ENCODE measurements at regions not wholly inside any gene's neighbourhood (a gene's known extent, or its start where the extent isn't known, plus 50 kb on each side); places are given as distances from the start of the nearest gene placed in this dataset.

- DNase-seq (ENCODE audit: low read depth in 1 of 2, low spot score in 2 of 2) (no peak), FAIRE-seq (no peak)
- H3K23ac ChIP-seq (ENCODE audit: insufficient read length), result no peak overlapping the region
- no peak overlapping the region for H3K18ac ChIP-seq (ENCODE audit: extremely low read depth, low read length)
- no peak overlapping the region for H4K5ac ChIP-seq (ENCODE audit: insufficient read length, low read depth, low read length)
- no peak overlapping the region for H2BK20ac ChIP-seq (ENCODE audit: low read length)
- H2AFZ ChIP-seq (ENCODE audit: low read length), result no peak overlapping the region
- H2BK12ac ChIP-seq (ENCODE audit: low read depth, low read length), result no peak overlapping the region
- no peak overlapping the region for H2BK120ac ChIP-seq (replicated peaks; ENCODE audit: low read depth, low read length)
- H4K8ac ChIP-seq (ENCODE audit: extremely low read depth, insufficient read depth, low read length), result no peak overlapping the region
- POLR2A ChIA-PET (ENCODE audit: partially characterized antibody), result no interaction called here
- no peak overlapping the region for H3K4ac ChIP-seq (replicated peaks; ENCODE audit: insufficient read length, low read depth, low read length)
- no peak overlapping the region for H3K4me3 ChIP-seq (ENCODE audit: extremely low read depth in 1 of 4, insufficient read depth in 2 of 4, low read depth in 3 of 4, low read length in 4 of 4)
- H2BK5ac ChIP-seq (ENCODE audit: low read depth, low read length), result no peak overlapping the region
- no peaks in the 10 kb centered on the region for H4K20me1 ChIP-seq (replicated peaks in 1 of 2; ENCODE audit: control insufficient read depth in 1 of 2, insufficient read depth in 2 of 2, low read length in 2 of 2)
- no peaks in the 10 kb centered on the region for H3K4me1 ChIP-seq (replicated peaks in 1 of 4; ENCODE audit: control insufficient read depth in 3 of 4, insufficient read depth in 4 of 4, low read length in 3 of 4)
- no peak overlapping the region for H4K91ac ChIP-seq (replicated peaks; ENCODE audit: insufficient read length, low read length)
- no peaks in the 10 kb centered on the region for H3K23me2 ChIP-seq (ENCODE audit: low read depth, low read length)
- no peak overlapping the region for H3K4me2 ChIP-seq (ENCODE audit: insufficient read depth in 1 of 2, low read depth in 2 of 2, low read length in 2 of 2)
- no peak overlapping the region for H3K14ac ChIP-seq (ENCODE audit: insufficient read length)
- no peak overlapping the region for H3K56ac ChIP-seq (replicated peaks; ENCODE audit: insufficient read length, low read depth, low read length)
- H3K79me2 ChIP-seq (ENCODE audit: control insufficient read depth in 1 of 2, insufficient read depth in 2 of 2, low read length in 2 of 2), result no peaks in the 10 kb centered on the region
- no peaks in the 10 kb centered on the region for H3K79me1 ChIP-seq (ENCODE audit: low read depth, low read length)
- H3K9ac ChIP-seq (replicated peaks in 1 of 4; ENCODE audit: extremely low read depth in 1 of 4, low read depth in 3 of 4, low read length in 3 of 4), result no peak overlapping the region
- no peak for TF ChIP-seq SIX5 (IDR thresholded peaks at IDR 0.05; ENCODE audit: low read depth, low read length)
- TF ChIP-seq TAF1 (IDR thresholded peaks at IDR 0.05; ENCODE audit: low read depth, low read length), result no peak
- no peak for TF ChIP-seq MAFK (IDR thresholded peaks at IDR 0.05; ENCODE audit: low read depth, low read length)
- TF ChIP-seq TBP (IDR thresholded peaks at IDR 0.05; ENCODE audit: low read depth, low read length), result no peak
- no peak for TF ChIP-seq RBBP5 (IDR thresholded peaks at IDR 0.05; ENCODE audit: borderline replicate concordance, low read depth, low read length)
- TF ChIP-seq JUN (IDR thresholded peaks at IDR 0.05; ENCODE audit: low read depth, low read length), result no peak
- TF ChIP-seq CREB1 (IDR thresholded peaks at IDR 0.05), result no peak
- TF ChIP-seq NRF1 (IDR thresholded peaks at IDR 0.05; ENCODE audit: low read depth, low read length), result no peak
- no peak for TF ChIP-seq FOSL1 (IDR thresholded peaks at IDR 0.05; ENCODE audit: insufficient read depth, low read depth, low read length)
- no peak for TF ChIP-seq E2F6 (IDR thresholded peaks at IDR 0.05)
- TF ChIP-seq BRCA1 (IDR thresholded peaks at IDR 0.05; ENCODE audit: low read depth, low read length), result no peak
- TF ChIP-seq POU5F1 (IDR thresholded peaks at IDR 0.05; ENCODE audit: low read depth, low read length), result no peak
- TF ChIP-seq POLR2A (IDR thresholded peaks at IDR 0.05; ENCODE audit: control extremely low read depth in 1 of 2, low read depth in 2 of 2, low read length in 2 of 2), result no peak
- TF ChIP-seq HDAC6 (IDR thresholded peaks at IDR 0.05; ENCODE audit: low read depth, low read length), result no peak
- no peak for TF ChIP-seq GTF2F1 (IDR thresholded peaks at IDR 0.05; ENCODE audit: borderline replicate concordance, low read depth, low read length)
- no peak for TF ChIP-seq YY1 (IDR thresholded peaks at IDR 0.05; ENCODE audit: low read depth, low read length)
- no peak for TF ChIP-seq EP300 (IDR thresholded peaks at IDR 0.05; ENCODE audit: borderline replicate concordance in 1 of 2, low read depth in 2 of 2, low read length in 2 of 2)
- H3K9me3 ChIP-seq (ENCODE audit: insufficient read depth in 2 of 2, low read depth in 1 of 2, low read length in 1 of 2), result no peaks in the 10 kb centered on the region
- CTCF ChIA-PET (ENCODE audit: partially characterized antibody), result no interaction called here
- H2BK15ac ChIP-seq (ENCODE audit: low read length), result no peak overlapping the region
- no peak overlapping the region for H2AK5ac ChIP-seq (ENCODE audit: low read depth, low read length)
- 81% methylated on average over 4 of the region's 4 CpGs; no CpG with 5 or more reads in 1 of the 2 experiments for WGBS, 2 experiments (ENCODE audit: extremely low coverage in 1 of 2, insufficient coverage in 1 of 2, insufficient read length in 1 of 2, insufficient replicate concordance in 2 of 2, low coverage in 1 of 2, low lambda C conversion rate in 2 of 2, missing lambda C conversion rate in 1 of 2)
- no peaks in the 10 kb centered on the region for H3K36me3 ChIP-seq (ENCODE audit: control insufficient read depth in 2 of 4, insufficient read depth in 4 of 4, low read length in 3 of 4)
- no peak overlapping the region for H3K27ac ChIP-seq (ENCODE audit: low read depth, low read length)
- H3K27me3 ChIP-seq (replicated peaks in 1 of 4; ENCODE audit: control insufficient read depth in 3 of 4, extremely low read depth in 1 of 4, insufficient read depth in 3 of 4, low read length in 3 of 4), result no peaks in the 10 kb centered on the region
Measured at GRCh38 chr6:137734875-137735182, 132.2 kb upstream of the TNFAIP3 start.

All from H1 (cell line).